G401 (cell line): ENCODE measurements at regions not wholly inside any gene's neighbourhood (a gene's known extent, or its start where the extent isn't known, plus 50 kb on each side); places are given as distances from the start of the nearest gene placed in this dataset.
A peak's percentile ranks its signal among the peaks of the same experiment; 100 is the strongest.

Source experiments
- DNase-seq: peaks from one replicate; pipeline ENCODE4 v3.0.0-alpha.2; 2015; ENCODE audit warnings: low spot score
- in situ Hi-C: cut with HindIII; loops from 2 replicates; pipeline ENCODE4 v1.10.0; 2016; ENCODE audit warnings: low sequenced_read_pairs, mixed read lengths

DNA sequence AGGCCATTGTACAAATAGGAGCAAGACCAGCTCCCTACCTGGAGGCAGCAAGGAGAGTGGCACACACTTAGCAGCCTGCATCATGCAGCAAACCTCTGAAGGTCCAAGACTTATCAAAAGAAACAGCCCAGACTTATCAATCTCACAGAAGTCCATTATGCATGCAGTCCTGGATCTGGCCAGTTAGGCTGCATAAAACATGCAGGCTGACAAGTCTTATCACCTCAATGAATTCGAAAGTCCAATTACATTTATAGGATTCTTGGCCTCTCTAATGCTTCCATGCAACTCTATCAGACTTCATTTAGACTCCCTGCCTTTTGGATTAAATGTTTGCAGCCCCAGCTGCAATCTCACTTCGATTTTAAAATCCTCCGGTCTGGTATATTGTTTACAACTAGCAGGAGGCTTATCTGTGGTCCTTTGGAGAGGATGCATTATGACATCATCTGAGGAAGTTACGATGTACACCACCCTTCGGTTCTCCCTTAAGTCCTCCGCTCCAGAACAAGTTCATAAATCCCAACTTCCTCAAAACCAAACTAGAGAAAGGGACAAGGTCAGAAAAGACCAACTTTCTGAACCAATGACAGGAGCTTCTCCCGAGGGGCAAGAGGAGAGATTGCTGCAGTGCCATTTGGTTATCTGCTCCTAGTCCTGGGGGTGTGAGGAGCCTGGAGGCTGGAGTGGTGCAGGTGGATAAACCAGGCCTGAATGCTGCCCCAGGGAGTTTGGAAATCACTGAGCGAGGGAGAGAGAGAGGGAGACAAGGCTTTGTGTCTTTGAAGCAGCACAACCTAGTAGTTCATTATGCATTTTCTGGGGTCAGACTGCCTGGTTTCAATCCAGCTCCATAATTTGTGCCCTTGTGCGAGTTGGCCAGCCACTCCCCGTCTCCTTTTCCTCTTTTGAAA is 313.9 kb downstream of the TLE1 start:
- no peak for DNase-seq
- in situ Hi-C loops, result no loop called here

DNA sequence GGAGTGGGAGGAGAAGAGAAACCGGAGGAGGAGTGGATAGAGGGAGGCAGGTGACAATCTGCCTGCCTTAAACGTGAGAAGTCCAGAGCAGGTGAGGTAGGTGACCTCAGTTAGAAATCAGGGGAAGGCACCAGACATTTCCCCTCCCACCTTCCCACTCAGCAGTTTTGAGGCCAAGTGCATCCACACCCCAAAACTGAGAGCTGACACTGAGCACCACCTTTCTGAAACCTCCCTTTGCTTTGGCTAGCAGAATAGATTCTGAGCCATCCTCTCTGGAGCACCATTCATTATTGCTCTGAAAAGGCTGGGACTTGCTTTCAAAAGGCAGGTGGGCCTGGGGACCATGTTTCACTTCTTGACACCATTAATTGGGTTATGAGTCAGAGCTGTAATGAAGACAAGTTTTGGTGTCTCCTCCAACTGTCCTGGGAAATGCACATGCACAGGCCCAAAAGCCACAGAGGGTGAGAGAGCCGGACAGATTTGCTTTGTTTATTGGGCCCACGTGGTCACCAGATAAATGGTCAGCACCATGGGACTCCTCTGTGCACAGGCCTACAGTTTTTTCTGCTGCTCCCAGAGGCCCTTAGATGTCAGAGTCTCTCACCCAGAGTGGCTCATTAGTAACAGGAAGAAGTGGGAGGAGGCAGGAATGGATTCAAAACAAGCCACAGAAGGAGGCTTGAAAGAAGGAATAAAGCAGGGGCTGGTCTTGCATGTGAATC is 314.7 kb downstream of the TLE1 start:
- DNase-seq, result no peak

GRCh38 chr9:81373294-81373693 is 316.1 kb downstream of the TLE1 start:
- DNase-seq, result no peak
- in situ Hi-C loops, result no loop called here

More for the DNA sequence above, 314.7 kb downstream of the TLE1 start:
- in situ Hi-C loops, result no loop called here

DNA sequence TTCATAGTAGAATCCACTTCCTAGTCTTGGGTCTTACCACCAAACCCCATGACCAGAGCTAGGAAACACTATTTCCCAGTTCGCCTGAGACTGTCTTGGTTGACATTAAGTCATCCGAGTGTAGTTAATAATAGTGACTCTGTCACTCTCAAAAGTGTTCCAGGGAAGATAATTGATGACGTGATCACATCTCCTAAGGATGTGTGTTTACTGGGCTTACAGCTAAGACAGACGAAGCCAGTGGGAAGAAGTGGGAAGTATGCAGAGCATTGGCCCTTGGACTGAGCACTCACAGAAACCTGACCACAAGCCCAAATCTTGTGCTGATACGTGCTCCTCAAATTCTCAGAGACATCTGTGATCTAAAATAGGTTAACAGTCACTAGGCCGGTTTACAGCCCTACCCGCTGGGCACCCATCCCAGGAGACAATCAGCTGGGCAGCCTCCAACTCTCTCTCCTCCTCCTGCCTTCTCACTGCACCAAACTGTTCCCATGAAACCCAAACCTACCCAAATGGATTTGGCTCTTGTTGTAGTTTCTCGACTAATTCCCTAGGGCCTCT is 316.6 kb downstream of the TLE1 start:
- in situ Hi-C loops, result no loop called here
- DNase-seq, result no peak

GRCh38 chr9:81371824-81372223 is 317.5 kb downstream of the TLE1 start:
- no peak for DNase-seq
- in situ Hi-C loops, result no loop called here

DNA sequence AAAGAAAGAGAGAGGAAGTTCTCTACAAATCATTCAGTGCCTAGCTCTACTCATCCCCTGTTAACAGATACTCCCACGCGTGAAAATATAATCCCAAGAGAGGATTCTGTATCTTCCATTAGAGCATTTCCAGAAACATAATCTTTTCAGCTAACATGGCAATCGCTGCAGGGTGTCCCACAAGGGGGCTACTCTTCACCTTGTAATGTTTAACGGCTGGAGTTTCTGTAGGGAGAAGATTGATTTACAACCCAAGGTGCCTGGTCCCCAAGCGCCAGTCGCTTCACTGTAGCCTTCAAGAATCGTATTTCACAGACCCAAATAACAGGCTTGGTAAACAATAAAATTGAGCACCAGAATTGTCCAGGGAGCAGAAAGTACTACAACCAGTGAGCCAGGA is 318.7 kb downstream of the TLE1 start:
- no peak for DNase-seq
- in situ Hi-C loops, result no loop called here

DNA sequence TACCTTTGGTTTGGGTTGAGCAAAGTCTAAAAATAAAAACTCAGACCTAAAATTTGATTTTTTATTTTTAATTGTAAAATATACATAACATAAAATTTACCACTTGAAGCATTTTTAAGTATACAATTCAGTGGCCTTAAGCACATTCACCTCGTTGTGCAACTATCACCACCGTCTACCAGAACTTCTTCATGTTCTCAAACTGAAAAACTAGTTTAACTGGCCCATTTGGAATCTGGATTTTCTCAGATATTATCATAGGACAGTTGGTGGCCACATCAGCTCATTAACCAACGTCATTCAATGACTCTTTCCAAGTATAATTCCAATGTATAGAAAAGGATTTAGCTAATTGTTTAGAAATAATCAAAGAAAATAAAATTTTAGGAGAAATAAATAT is 319.3 kb downstream of the TLE1 start:
- in situ Hi-C loops, result no loop called here
- DNase-seq, result no peak

- in situ Hi-C loops, result no loop called here
- no peak for DNase-seq
Measured at GRCh38 chr9:81369121-81369520, 320.2 kb downstream of the TLE1 start.

GRCh38 chr9:81363916-81364480 is 325.3 kb downstream of the TLE1 start:
- in situ Hi-C loops, result no loop called here

DNA sequence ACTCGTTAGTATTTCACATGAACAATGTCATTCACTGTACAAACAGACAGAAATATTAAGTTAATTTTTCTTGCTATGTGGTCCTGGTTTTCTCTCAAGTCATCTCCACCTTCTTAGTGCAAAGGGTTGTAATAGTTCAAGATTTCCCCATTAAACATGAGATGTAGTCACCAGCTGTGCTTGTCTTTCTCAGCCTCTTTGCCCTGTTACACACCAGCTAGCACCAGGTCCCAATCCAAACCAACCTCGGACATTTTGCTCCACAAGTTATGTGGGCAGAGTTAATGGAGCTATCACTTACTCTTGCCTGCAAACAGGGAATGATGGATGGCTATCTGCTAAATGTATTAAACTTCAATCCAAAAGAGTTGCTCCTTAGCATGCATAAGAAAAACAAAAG is 328.1 kb downstream of the TLE1 start:
- no peak for DNase-seq
- in situ Hi-C loops, result no loop called here

More at GRCh38 chr9:81363916-81364480, 325.3 kb downstream of the TLE1 start:
- no peak for DNase-seq

DNA sequence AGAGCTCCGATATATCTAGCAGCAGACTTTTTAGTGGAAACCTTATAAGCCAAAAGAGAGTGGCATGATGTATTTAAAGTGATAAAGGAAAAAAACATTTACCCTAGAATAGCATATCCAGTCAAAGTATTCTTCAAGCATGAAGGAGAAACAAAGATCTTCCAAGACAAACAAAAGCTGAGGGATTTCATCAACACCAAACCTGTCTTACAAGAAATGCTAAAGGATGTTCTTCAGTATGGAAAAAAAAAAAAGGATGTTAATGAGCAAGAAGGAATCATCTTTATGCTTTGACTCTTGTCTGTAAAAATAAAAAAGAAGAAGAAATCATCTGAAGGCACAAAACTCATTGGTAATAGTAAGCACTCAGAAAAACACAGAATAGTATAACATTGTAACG is 338.2 kb downstream of the TLE1 start:
- DNase-seq, result no peak
- in situ Hi-C loops, result no loop called here

GRCh38 chr9:81344366-81344765 is 345.0 kb downstream of the TLE1 start:
- peak; percentile 52 for DNase-seq
- in situ Hi-C loops, result no loop called here

DNA sequence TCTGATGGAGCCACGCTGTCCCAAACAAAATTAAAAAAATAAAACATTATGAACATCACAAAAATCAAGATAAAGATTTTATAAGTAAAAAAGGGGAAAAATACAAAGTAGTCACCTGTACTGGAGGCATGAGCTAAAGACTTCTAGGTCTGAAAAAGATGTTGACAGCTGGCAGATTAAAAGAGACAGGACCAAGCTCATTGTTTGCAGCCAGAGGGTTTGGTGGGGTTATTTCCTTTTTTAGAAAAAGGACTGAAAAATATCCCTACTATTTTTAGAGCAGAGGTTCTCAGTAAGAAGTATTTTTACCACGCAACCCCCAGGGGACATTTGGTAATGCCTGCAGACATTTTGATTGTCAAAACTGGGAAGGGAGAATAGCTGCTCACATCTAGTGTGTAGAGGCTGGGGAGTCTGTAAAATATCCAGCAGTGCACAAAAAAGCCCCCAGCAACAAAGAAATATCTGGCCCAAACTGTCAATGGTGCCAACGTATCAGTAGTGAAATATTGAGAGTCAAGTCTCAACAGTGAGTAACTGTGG is 353.4 kb downstream of the TLE1 start:
- DNase-seq, result no peak
- in situ Hi-C loops, result no loop called here

- DNase-seq, result no peak
- in situ Hi-C loops, result no loop called here
Measured at GRCh38 chr9:81321551-81321950, 367.8 kb downstream of the TLE1 start.

DNA sequence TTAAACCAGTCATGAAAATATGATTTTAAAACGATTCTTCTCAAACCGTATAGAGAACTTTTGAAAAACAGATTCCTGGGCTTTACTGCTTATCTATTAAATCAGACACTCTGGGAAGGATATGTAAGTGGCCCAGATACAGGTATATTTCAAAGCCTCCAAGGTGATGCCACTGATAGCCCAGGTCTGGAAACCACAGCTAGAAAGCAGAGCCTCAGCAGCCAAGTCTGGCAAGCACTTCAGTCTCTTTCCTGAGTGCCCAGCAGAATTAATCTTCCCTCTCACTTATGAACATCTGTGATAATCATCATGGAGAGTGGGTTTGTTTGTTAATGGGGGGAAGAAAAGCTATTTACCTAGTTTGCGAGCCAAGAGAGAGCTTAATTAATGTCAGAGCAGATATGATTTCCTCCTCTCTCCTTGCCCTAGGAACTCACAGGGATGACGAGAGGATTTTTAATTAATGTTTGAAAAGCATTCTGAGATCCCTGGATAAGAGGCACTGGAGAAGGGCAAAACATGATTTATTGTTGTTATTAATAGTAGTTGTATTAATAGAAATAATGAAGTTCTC is 368.4 kb downstream of the TLE1 start:
- no peak for DNase-seq
- in situ Hi-C loops, result no loop called here

DNA sequence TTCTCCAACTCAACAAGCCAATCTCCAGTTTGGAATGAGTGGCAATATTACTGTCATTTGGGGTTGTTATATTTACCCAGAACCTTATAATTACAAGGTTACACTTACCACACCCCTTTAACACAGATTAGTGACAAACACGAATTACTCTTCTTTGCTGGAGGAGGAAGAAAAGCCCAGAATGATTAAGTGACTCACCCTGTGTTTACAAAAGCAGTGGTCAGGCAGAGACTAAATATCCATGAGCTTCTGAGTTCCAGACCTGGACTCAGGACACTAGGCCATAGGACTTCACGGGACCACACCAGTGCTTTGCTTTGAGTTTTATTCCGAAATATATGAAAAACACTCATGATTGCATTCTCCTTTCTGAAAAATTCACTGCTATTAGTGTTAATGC is 370.8 kb downstream of the TLE1 start:
- DNase-seq, result no peak
- in situ Hi-C loops, result no loop called here

DNA sequence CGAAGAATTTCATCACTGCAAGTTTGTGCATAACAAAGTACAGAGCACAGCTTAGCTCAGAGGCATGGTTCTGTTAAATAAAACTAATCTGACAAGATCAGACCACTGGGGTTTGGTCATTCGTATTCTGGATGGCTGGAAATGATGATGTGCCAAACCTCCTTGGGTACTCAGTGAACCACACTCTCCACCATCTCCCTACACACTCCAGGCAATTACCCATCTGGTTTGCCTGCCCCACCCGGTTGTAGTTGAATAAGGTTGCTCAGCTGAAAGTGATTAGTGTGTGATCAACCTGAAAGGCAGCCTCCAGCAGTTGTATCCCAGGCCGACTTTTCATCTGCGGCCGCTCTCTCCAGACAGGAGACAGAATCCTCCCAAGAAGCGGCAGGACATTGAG is 371.4 kb downstream of the TLE1 start:
- DNase-seq, result no peak
- in situ Hi-C loops, result no loop called here

- DNase-seq, result no peak
- in situ Hi-C loops, result no loop called here
Measured at GRCh38 chr9:81317223-81317622, 372.1 kb downstream of the TLE1 start.

DNA sequence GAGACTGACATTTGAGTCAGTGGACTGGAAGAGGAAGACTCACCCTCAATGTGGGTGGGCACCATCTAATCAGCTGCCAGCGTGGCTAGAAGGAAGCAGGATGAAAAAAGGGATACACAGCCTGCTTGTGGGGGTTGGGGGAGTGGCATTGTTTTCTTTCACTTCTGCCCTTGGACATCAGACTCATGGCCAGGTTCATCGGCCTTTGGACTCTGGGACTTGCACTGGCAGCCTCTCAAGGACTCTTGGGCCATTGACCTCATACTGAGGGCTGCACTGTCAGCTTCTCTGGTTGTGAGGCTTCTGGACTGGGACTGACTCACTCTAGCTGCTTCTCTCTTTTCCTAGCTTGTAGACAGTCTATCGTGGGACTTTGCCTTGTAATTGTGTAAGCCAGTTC is 374.9 kb downstream of the TLE1 start:
- no peak for DNase-seq

More for the DNA sequence above, 374.9 kb downstream of the TLE1 start:
- in situ Hi-C loops, result no loop called here
